ENCODE measurements at regions not wholly inside any gene's neighbourhood (a gene's known extent, or its start where the extent isn't known, plus 50 kb on each side); places are given as distances from the start of the nearest gene placed in this dataset.

- Mint-ChIP-seq H3K27ac (no peak overlapping the region), H3K36me3 (no peaks in the 10 kb centered on the region), H3K4me1 (ENCODE audit: low read depth) (no peaks in the 10 kb centered on the region), H3K27me3 (no peaks in the 10 kb centered on the region), H3K4me3 (no peak overlapping the region), H3K9me3 (ENCODE audit: low read depth) (no peaks in the 10 kb centered on the region)
Observed at GRCh38 chr9:1431461-1431860, 381.3 kb downstream of the DMRT2 start.

- no peaks in the 10 kb centered on the region for H3K36me3 Mint-ChIP-seq
- H3K27me3 Mint-ChIP-seq = peaks cover 9% of the 10 kb centered on the region
Observed at GRCh38 chr9:1434052-1434767, 384.1 kb downstream of the DMRT2 start.

GRCh38 chr9:1434811-1435210 is 384.7 kb downstream of the DMRT2 start:
- no peaks in the 10 kb centered on the region for H3K9me3 Mint-ChIP-seq (ENCODE audit: low read depth)
- no peak overlapping the region for H3K4me3 Mint-ChIP-seq
- H3K4me1 Mint-ChIP-seq (ENCODE audit: low read depth) = no peaks in the 10 kb centered on the region
- no peak overlapping the region for H3K27ac Mint-ChIP-seq
- H3K27me3 Mint-ChIP-seq = peaks cover 9% of the 10 kb centered on the region
- H3K36me3 Mint-ChIP-seq = no peaks in the 10 kb centered on the region

More at GRCh38 chr9:1434052-1434767, 384.1 kb downstream of the DMRT2 start:
- no peak overlapping the region for H3K27ac Mint-ChIP-seq
- no peaks in the 10 kb centered on the region for H3K9me3 Mint-ChIP-seq (ENCODE audit: low read depth)
- H3K4me3 Mint-ChIP-seq = no peak overlapping the region
- no peaks in the 10 kb centered on the region for H3K4me1 Mint-ChIP-seq (ENCODE audit: low read depth)

- Mint-ChIP-seq H3K9me3 (ENCODE audit: low read depth) (no peaks in the 10 kb centered on the region), H3K4me1 (ENCODE audit: low read depth) (no peaks in the 10 kb centered on the region), H3K4me3 (no peak overlapping the region), H3K36me3 (no peaks in the 10 kb centered on the region), H3K27ac (no peak overlapping the region), H3K27me3 (peaks cover 9% of the 10 kb centered on the region)
Observed at GRCh38 chr9:1440256-1440655, 390.1 kb downstream of the DMRT2 start.

- H3K36me3 Mint-ChIP-seq = no peaks in the 10 kb centered on the region
- no peaks in the 10 kb centered on the region for H3K9me3 Mint-ChIP-seq (ENCODE audit: low read depth)
- no peak overlapping the region for H3K4me3 Mint-ChIP-seq
- H3K27me3 Mint-ChIP-seq = peaks cover 9% of the 10 kb centered on the region
- no peak overlapping the region for H3K27ac Mint-ChIP-seq
- no peaks in the 10 kb centered on the region for H3K4me1 Mint-ChIP-seq (ENCODE audit: low read depth)
Observed at GRCh38 chr9:1442105-1442504, 391.9 kb downstream of the DMRT2 start.

- H3K4me1 Mint-ChIP-seq (ENCODE audit: low read depth) = no peaks in the 10 kb centered on the region
- no peak overlapping the region for H3K4me3 Mint-ChIP-seq
- H3K36me3 Mint-ChIP-seq = no peaks in the 10 kb centered on the region
- no peaks in the 10 kb centered on the region for H3K9me3 Mint-ChIP-seq (ENCODE audit: low read depth)
- peaks cover 4% of the 10 kb centered on the region for H3K27me3 Mint-ChIP-seq
- H3K27ac Mint-ChIP-seq = no peak overlapping the region
Observed at GRCh38 chr9:1443450-1443849, 393.3 kb downstream of the DMRT2 start.

GRCh38 chr9:1446671-1447070 is 396.5 kb downstream of the DMRT2 start:
- Mint-ChIP-seq H3K4me1 (ENCODE audit: low read depth) (no peaks in the 10 kb centered on the region), H3K9me3 (ENCODE audit: low read depth) (peaks cover 3% of the 10 kb centered on the region), H3K27ac (no peak overlapping the region), H3K4me3 (no peak overlapping the region), H3K36me3 (no peaks in the 10 kb centered on the region), H3K27me3 (no peaks in the 10 kb centered on the region)

GRCh38 chr9:1453636-1454035 is 403.5 kb downstream of the DMRT2 start:
- H3K27me3 Mint-ChIP-seq = peaks cover 4% of the 10 kb centered on the region
- no peak overlapping the region for H3K4me3 Mint-ChIP-seq
- H3K9me3 Mint-ChIP-seq (ENCODE audit: low read depth) = peaks cover 5% of the 10 kb centered on the region
- no peaks in the 10 kb centered on the region for H3K4me1 Mint-ChIP-seq (ENCODE audit: low read depth)
- H3K27ac Mint-ChIP-seq = no peak overlapping the region
- no peaks in the 10 kb centered on the region for H3K36me3 Mint-ChIP-seq

GRCh38 chr9:1454211-1454610 is 404.1 kb downstream of the DMRT2 start:
- peaks cover 4% of the 10 kb centered on the region for H3K27me3 Mint-ChIP-seq
- H3K9me3 Mint-ChIP-seq (ENCODE audit: low read depth) = peaks cover 5% of the 10 kb centered on the region
- no peak overlapping the region for H3K27ac Mint-ChIP-seq
- no peak overlapping the region for H3K4me3 Mint-ChIP-seq
- H3K4me1 Mint-ChIP-seq (ENCODE audit: low read depth) = no peaks in the 10 kb centered on the region
- H3K36me3 Mint-ChIP-seq = no peaks in the 10 kb centered on the region

GRCh38 chr9:1454616-1455347 is 404.6 kb downstream of the DMRT2 start:
- no peak overlapping the region for H3K27ac Mint-ChIP-seq
- no peak overlapping the region for H3K4me3 Mint-ChIP-seq
- H3K27me3 Mint-ChIP-seq = peaks cover 4% of the 10 kb centered on the region

GRCh38 chr9:1455766-1456165 is 405.6 kb downstream of the DMRT2 start:
- Mint-ChIP-seq H3K27ac (no peak overlapping the region), H3K9me3 (ENCODE audit: low read depth) (peaks cover 5% of the 10 kb centered on the region), H3K4me3 (no peak overlapping the region), H3K4me1 (ENCODE audit: low read depth) (no peaks in the 10 kb centered on the region), H3K27me3 (peaks cover 4% of the 10 kb centered on the region), H3K36me3 (no peaks in the 10 kb centered on the region)

More at GRCh38 chr9:1454616-1455347, 404.6 kb downstream of the DMRT2 start:
- Mint-ChIP-seq H3K36me3 (no peaks in the 10 kb centered on the region), H3K4me1 (ENCODE audit: low read depth) (no peaks in the 10 kb centered on the region), H3K9me3 (ENCODE audit: low read depth) (peaks cover 5% of the 10 kb centered on the region)

GRCh38 chr9:1456301-1457024 is 406.3 kb downstream of the DMRT2 start:
- no peaks in the 10 kb centered on the region for H3K36me3 Mint-ChIP-seq
- no peak overlapping the region for H3K27ac Mint-ChIP-seq
- no peaks in the 10 kb centered on the region for H3K4me1 Mint-ChIP-seq (ENCODE audit: low read depth)

GRCh38 chr9:1457460-1457859 is 407.3 kb downstream of the DMRT2 start:
- Mint-ChIP-seq H3K36me3 (no peaks in the 10 kb centered on the region), H3K9me3 (ENCODE audit: low read depth) (no peaks in the 10 kb centered on the region), H3K4me3 (no peak overlapping the region), H3K4me1 (ENCODE audit: low read depth) (no peaks in the 10 kb centered on the region), H3K27ac (no peak overlapping the region), H3K27me3 (peaks cover 4% of the 10 kb centered on the region)

More at GRCh38 chr9:1456301-1457024, 406.3 kb downstream of the DMRT2 start:
- peaks cover 4% of the 10 kb centered on the region for H3K9me3 Mint-ChIP-seq (ENCODE audit: low read depth)
- no peak overlapping the region for H3K4me3 Mint-ChIP-seq
- H3K27me3 Mint-ChIP-seq = peaks cover 4% of the 10 kb centered on the region

- Mint-ChIP-seq H3K36me3 (no peaks in the 10 kb centered on the region), H3K4me3 (no peak overlapping the region), H3K4me1 (ENCODE audit: low read depth) (no peaks in the 10 kb centered on the region), H3K27ac (no peak overlapping the region), H3K27me3 (peaks cover 4% of the 10 kb centered on the region), H3K9me3 (ENCODE audit: low read depth) (no peaks in the 10 kb centered on the region)
Observed at GRCh38 chr9:1458503-1458902, 408.3 kb downstream of the DMRT2 start.

- no peaks in the 10 kb centered on the region for H3K36me3 Mint-ChIP-seq
- peaks cover 4% of the 10 kb centered on the region for H3K27me3 Mint-ChIP-seq
- H3K4me3 Mint-ChIP-seq = no peak overlapping the region
- no peak overlapping the region for H3K27ac Mint-ChIP-seq
- H3K4me1 Mint-ChIP-seq (ENCODE audit: low read depth) = no peaks in the 10 kb centered on the region
- H3K9me3 Mint-ChIP-seq (ENCODE audit: low read depth) = no peaks in the 10 kb centered on the region
Observed at GRCh38 chr9:1460143-1460769, 410.1 kb downstream of the DMRT2 start.
